Natural killer cell treated with Interleukin-12 subunit alpha and Interleukin-12 subunit beta and Interleukin-15 and Interleukin-18, amount 100 ng/mL, for 72 hours (primary cell): ENCODE measurements at regions not wholly inside any gene's neighbourhood (a gene's known extent, or its start where the extent isn't known, plus 50 kb on each side); places are given as distances from the start of the nearest gene placed in this dataset.

Experiments used
- ATAC-seq, 2 donors: fragments of 150-1000 bp; cut with Tn5 transposase in 1 of 2; sonication (Bioruptor Pico), chemical (Tn5 transposase) in 1 of 2; 2 replicates each; pipeline ENCODE4 v1.10.0; 2021
- DNase-seq: peaks from one replicate; pipeline ENCODE4 v3.0.0; 2022; ENCODE audit warnings: low spot score
- H3K27ac Mint-ChIP-seq, 2 donors: 1 replicate in 1 of 2; 2 replicates in 1 of 2; pipeline ENCODE4 v1.8.0; 2022; ENCODE audit warnings: mixed read lengths in 2 of 2, mild to moderate bottlenecking in 1 of 2, moderate library complexity in 1 of 2
- H3K27me3 Mint-ChIP-seq, 2 donors: 1 replicate in 1 of 2; 2 replicates in 1 of 2; pipeline ENCODE4 v1.8.0; 2022; ENCODE audit warnings: mixed read lengths in 2 of 2
- H3K36me3 Mint-ChIP-seq: one replicate; pipeline ENCODE4 v1.8.0; 2022; ENCODE audit warnings: mixed read lengths
- H3K4me1 Mint-ChIP-seq, 2 donors: 1 replicate in 1 of 2; 2 replicates in 1 of 2; pipeline ENCODE4 v1.8.0; 2022; ENCODE audit warnings: low read depth in 2 of 2, mixed read lengths in 2 of 2, mild to moderate bottlenecking in 1 of 2
- H3K4me3 Mint-ChIP-seq: one replicate; pipeline ENCODE4 v1.8.0; 2022; ENCODE audit warnings: mixed read lengths
- H3K9me3 Mint-ChIP-seq: 2 replicates; pipeline ENCODE4 v1.8.0; 2022; ENCODE audit warnings: mixed read lengths

DNA sequence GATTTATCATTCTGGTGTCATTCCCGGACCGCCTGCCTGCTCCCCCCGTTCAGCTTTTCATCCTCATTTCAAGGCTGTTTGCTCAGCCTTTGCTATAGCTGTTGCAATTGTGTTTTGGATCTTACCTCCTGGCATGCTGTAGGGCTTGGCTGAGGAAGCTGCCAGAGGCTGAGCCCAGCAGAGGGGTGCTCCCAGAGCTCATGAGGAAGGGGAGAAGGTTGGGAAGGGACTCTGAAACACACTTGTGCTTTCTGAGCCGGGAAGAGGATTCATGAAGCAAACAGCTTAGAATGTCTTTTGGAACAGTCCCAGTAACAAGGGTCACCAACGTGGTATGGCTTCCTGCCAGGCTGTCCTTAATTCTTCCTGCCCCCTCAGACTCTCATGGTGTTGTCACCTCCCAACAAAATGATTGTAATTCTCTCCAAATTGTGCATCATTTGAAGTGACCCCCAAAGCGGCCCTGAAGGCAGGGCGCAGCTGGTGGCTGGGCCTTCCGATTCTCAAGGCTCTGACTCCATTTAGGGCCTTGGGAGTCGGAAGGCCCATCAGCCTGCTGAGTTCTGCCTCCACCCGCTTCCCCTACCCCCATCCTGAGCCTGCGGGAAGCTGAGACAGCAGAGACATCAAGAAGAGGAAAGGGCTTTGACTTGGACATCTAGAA, 111.9 kb upstream of the ARHGAP5 start:
- no peak overlapping the region for H3K27ac Mint-ChIP-seq
- no peak for ATAC-seq

DNA sequence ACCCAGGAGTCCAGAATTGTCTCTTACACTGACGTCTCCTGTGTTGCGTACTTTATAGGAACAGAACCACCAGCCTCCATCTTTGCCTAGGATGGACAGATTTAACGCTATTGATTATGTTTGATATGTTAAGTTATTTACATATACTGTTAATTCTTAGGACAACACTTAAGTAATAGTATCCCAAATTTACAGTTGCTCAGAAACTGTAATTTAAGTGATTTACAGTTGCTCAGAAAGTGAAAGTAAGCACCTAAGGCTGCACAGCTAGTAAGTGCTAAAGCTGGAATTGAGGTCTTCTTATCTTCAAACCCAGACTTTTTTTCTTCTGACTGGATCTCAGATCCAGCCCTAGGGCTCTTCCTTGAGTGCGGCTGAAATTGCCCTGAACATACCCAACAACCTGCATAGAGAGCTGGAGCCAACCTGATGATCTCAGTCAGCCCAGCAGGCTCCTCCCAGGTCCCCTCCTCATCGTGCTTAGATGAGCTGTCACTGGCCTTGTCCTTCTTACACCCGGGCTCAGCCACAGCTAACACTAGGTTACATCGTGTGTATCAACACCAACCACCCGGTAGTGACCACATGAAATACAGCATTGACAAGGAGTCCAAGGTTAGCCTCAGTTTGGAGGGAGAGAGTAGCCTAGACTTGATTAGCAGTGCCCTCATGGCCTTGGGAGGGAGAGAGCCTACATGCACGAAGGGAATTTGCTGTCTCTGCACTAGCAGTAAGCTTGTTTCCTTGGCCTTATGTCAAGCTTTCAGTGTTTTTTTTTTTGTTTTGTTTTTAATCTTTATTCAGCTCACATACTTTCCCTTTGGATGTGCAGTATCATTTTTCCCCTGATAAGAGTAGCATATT, 111.1 kb upstream of the ARHGAP5 start:
- Mint-ChIP-seq H3K4me1 (no peaks in the 10 kb centered on the region), H3K27me3 (no peaks in the 10 kb centered on the region), H3K4me3 (no peak overlapping the region), H3K36me3 (no peaks in the 10 kb centered on the region), H3K27ac (no peak overlapping the region), H3K9me3 (no peaks in the 10 kb centered on the region)
- no peak for DNase-seq
- no peak for ATAC-seq

More for the DNA sequence above, 111.9 kb upstream of the ARHGAP5 start:
- Mint-ChIP-seq H3K4me3 (no peak overlapping the region), H3K36me3 (peaks cover 5% of the 10 kb centered on the region), H3K9me3 (peaks cover 4% of the 10 kb centered on the region), H3K27me3 (peaks cover 0 to 5% of the 10 kb centered on the region in 2 donors), H3K4me1 (no peaks in the 10 kb centered on the region)
- no peak for DNase-seq

DNA sequence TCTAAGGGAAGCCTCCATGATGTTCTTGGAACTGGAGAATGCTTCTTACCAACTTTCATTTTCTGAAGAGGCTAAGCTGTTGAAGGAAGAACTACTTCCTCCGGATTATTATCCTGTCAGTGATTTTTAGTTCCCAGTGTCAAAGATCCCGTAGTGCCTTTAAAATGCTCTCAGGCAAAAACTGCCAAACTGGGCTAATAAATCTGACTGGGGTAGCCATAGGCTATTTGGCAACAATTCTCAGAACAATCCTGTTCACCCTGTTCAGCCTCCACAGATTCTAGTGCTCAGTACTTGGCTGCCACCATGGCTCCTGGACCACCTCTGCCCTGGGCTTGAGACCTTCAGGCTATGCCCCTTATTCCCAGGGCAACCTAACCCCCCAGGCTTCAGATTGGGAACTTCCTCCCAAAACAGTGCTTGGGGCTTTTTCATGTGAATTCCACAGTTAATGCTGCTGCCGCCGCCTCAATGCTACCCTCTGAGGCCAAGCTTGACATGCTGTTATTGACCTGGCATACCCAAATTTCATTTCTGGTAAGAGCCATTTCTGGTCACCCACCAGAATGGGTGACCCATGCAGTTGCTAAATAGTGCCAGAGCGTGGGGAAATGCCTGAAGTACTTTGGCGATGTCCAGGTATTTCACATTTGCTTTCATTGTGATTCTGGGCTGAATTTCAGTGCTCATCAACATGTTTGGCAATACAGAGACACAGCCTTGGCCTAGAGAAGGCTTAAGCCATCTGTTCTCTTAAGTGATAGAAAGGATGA, 110.0 kb upstream of the ARHGAP5 start:
- DNase-seq (no peak), ATAC-seq (no peak)
- Mint-ChIP-seq H3K27me3 (no peaks in the 10 kb centered on the region), H3K36me3 (no peaks in the 10 kb centered on the region), H3K9me3 (no peaks in the 10 kb centered on the region), H3K4me3 (no peak overlapping the region), H3K4me1 (no peaks in the 10 kb centered on the region), H3K27ac (no peak overlapping the region)

DNA sequence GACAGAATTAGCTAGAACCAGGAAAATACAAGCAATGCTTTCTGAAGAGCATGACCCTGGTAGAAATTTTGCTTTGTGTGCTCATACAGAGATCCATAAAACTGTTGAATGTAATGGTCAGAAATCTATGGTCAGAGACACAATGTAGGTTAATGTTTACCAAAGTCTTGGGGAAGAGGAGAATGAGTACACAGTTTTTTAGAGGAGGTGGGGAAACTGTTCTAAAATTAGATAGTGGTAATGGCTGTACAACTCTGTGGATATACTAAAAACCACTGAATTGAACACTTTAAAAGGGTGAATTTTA, 109.5 kb upstream of the ARHGAP5 start:
- Mint-ChIP-seq H3K36me3 (no peaks in the 10 kb centered on the region), H3K4me1 (no peaks in the 10 kb centered on the region), H3K4me3 (no peak overlapping the region), H3K27me3 (no peaks in the 10 kb centered on the region), H3K9me3 (no peaks in the 10 kb centered on the region), H3K27ac (no peak overlapping the region)
- no peak for DNase-seq
- no peak for ATAC-seq

DNA sequence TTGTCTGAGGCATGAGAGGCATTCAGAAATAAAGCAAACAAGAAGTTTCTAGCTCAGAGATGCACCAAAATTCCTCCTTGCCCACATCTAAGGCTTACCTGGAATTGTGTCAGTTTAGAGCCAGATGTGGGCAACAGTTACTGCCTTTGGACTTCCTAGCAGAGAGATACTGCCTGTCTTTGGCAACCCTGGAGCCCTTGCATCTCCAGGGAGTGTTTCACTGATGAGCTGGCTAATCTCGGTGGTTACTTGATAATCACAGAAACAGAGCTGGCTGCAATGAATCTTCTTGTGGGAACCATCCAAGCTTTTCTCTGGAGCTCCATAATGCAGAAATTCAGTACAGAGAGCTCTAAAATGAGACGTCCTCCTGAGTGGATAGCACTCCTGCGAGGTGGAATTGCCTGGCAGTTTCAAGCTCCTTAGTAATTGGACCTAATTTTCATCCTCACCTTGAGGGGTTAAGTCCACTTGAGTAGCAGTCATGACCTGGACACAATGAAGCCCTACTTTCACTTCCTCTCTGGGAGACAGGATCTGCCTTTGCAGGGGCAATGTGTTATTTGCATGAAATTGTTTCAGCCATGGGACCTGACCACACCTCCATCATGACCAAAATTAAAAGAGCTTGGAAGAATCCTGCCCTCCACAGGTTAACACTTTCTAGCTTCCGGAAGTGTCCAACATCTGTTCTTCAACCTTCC, 108.8 kb upstream of the ARHGAP5 start:
- Mint-ChIP-seq H3K27me3 (no peaks in the 10 kb centered on the region), H3K27ac (no peak overlapping the region), H3K4me3 (no peak overlapping the region), H3K9me3 (no peaks in the 10 kb centered on the region), H3K36me3 (no peaks in the 10 kb centered on the region), H3K4me1 (no peaks in the 10 kb centered on the region)
- no peak for DNase-seq
- ATAC-seq: no peak

DNA sequence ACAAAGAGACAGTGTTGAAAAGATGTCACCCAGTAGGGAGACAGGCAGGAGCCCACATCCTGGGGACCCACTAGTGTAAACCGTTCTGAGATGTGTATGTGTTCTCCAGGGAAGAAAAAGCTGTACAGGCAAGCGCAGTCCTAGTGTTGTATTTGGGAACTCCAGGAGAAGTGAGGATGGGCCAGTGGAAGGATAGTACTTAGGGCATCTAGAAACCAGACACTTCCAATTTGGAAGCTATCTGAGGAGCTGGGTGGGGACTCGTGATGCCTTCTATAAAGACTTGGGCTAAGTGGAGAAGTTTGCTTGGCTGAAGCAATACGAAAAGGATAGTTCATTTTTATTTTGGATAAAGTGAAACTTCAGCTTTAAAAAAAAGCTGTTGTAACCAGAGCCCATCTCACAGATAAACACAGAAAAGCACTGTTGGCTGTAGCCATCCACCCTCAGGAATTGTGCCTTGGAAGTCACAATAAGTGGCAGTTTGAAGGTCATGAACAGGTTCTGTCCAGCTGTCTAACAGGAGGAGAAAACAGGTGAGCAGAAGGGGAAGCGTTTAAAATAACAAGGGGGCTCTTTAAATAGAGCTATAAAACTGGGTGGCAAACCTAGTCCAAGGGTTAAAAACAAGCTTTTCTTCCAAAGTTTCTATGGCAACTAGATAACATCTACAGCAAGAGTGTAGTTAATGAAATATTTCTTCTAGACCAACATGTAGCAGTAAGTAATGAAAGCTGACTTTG, 108.0 kb upstream of the ARHGAP5 start:
- Mint-ChIP-seq H3K27me3 (no peaks in the 10 kb centered on the region), H3K4me1 (no peaks in the 10 kb centered on the region), H3K9me3 (no peaks in the 10 kb centered on the region), H3K4me3 (no peak overlapping the region), H3K36me3 (no peaks in the 10 kb centered on the region), H3K27ac (no peak overlapping the region)
- no peak for ATAC-seq
- no peak for DNase-seq

DNA sequence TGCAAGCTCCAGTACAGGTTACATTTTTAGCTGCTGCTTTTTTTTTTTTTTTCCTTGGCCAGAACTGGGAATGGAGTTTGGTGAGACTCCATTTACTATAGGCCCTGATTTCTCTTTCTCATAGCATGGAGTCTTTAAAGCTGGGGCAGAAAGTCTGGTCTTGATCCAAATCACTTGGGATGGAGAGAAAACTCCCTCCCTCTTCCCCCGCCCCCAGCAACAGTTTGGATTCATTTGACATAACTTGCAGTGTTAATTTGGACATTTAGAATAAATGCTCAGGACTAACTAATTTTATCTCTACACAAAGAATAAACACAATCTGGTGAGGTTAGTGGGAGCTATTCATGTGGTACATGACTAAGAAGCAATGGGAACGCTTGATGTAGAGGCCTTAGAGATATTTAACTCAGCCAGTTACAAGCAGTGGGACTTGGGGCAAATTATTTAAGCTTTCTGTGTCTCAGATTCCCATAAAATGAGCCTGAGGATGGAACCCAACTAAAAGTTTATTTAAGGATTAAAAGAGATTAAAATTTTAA, 107.3 kb upstream of the ARHGAP5 start:
- Mint-ChIP-seq H3K27ac (no peak overlapping the region), H3K9me3 (no peaks in the 10 kb centered on the region), H3K27me3 (no peaks in the 10 kb centered on the region), H3K4me1 (no peaks in the 10 kb centered on the region), H3K4me3 (no peak overlapping the region), H3K36me3 (no peaks in the 10 kb centered on the region)
- no peak for DNase-seq
- ATAC-seq: no peak

DNA sequence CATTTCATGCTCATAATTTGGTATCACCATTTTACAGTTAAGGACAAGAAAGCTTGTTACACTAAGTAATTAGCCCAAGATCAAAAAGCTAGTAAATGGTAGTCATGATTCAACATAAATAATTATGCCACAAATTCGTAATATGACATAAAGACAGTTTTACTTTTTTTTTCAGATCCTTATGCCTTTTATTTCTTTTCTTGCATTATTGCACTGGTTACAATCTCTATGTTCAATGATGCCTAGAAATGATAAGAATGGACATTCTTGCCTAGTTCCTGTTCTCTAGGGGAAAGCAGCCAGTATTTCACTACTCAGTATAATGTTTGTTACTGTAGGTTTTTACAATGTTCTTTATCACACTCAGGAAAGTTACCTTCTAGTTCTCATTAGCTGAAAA, 106.4 kb upstream of the ARHGAP5 start:
- DNase-seq (no peak), ATAC-seq (no peak)
- Mint-ChIP-seq H3K27ac (no peak overlapping the region), H3K36me3 (no peaks in the 10 kb centered on the region), H3K9me3 (no peaks in the 10 kb centered on the region), H3K4me3 (no peak overlapping the region), H3K27me3 (no peaks in the 10 kb centered on the region), H3K4me1 (no peaks in the 10 kb centered on the region)

DNA sequence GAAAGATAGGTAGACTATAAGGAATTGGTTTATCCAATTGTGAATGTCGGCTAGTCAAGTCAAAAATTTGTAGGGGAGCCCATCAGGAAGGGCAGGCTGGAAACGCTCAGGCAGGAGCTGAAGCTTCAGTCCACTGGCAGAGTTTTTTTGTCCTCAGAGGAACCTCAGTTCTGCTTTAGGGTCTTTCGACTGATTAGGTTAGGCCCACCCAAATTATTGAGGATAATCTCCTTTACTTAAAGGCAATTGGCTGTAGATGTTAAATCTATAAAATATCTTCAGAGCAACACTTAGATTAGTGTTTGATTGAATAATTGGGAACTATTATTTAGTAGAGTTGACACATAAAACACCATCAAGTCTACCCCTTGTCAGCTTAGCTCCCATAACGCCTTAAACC, 105.5 kb upstream of the ARHGAP5 start:
- Mint-ChIP-seq H3K36me3 (no peaks in the 10 kb centered on the region), H3K4me1 (no peaks in the 10 kb centered on the region), H3K27ac (no peak overlapping the region), H3K4me3 (no peak overlapping the region), H3K27me3 (no peaks in the 10 kb centered on the region), H3K9me3 (no peaks in the 10 kb centered on the region)
- ATAC-seq (no peak), DNase-seq (no peak)

DNA sequence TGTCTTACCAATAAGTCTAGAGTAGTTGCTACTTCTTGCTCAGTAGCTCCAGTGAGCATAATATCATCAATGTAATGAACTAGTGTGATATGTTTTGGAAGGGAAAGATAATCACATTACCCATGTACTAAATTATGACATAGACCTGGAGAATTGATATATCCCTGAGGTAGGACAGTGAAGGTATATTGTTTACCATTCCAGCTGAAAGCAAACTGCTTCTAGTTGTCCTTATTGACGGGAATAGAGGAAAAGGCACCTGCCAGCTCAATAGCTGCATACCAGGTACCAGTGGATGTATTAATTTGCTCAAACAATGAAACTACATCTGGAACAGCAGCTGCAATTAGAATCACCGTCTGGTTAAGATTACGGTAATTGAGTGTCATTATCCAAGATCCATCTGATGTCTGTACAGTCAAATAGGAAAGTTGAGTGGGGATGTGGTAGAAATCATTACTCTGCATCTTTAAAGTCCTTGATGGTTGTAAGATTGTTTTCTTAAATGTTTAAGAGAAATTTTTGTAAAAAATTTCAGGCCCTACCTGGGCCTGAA, 100.0 kb upstream of the ARHGAP5 start:
- ATAC-seq (no peak), DNase-seq (no peak)
- H3K4me1 Mint-ChIP-seq: no peaks in the 10 kb centered on the region
- H3K9me3 Mint-ChIP-seq: peaks cover 5% of the 10 kb centered on the region
- H3K4me3 Mint-ChIP-seq: no peak overlapping the region
- H3K27me3 Mint-ChIP-seq: peaks cover 3 to 5% of the 10 kb centered on the region in 2 donors
- no peaks in the 10 kb centered on the region for H3K36me3 Mint-ChIP-seq
- no peak overlapping the region for H3K27ac Mint-ChIP-seq

DNA sequence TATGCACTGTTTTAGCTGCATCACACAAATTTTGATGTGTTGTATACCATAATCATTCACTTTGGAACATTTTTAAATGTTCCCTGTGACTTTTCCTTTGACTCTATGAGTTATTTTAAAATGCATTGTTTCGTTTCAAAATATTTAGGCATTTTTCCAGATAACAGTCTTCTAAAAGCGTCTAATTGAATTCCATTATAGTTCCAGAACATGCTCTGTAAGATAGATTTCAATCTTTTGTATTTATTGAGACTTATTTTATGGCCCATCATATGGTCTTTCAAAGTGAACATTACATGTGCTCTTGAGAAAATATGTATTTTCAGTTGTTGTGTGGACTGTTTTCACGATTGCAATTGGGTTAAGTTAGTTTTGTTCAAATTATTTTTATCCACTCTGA, 98.7 kb upstream of the ARHGAP5 start:
- Mint-ChIP-seq H3K36me3 (no peaks in the 10 kb centered on the region), H3K9me3 (peaks cover 5% of the 10 kb centered on the region), H3K27ac (no peak overlapping the region), H3K27me3 (peaks cover 3 to 5% of the 10 kb centered on the region in 2 donors), H3K4me1 (no peaks in the 10 kb centered on the region), H3K4me3 (no peak overlapping the region)
- DNase-seq (no peak), ATAC-seq (no peak)

DNA sequence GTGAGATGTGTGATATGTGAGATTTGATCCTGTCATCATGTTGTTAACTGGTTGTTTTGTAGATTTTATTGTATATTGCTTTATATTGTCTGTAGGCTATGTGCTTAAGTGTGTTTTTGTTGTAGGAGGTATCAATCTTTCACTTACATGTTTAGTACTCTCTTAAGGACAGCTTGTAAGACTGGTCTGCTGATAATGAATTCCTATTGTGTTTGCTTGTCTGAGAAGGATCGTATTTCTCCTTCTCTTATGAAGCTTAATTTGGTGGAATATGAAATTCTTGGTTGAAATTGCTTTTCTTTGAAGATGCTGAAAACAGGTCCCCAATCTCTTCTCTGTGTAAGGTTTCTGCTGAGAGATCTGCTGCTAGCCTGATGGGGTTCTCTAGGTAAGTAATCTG, 94.5 kb upstream of the ARHGAP5 start:
- H3K27me3 Mint-ChIP-seq: peaks cover 3 to 26% of the 10 kb centered on the region in 2 donors
- ATAC-seq (no peak), DNase-seq (no peak)
- H3K36me3 Mint-ChIP-seq: no peaks in the 10 kb centered on the region
- no peak overlapping the region for H3K4me3 Mint-ChIP-seq
- peaks cover 8% of the 10 kb centered on the region for H3K9me3 Mint-ChIP-seq
- H3K4me1 Mint-ChIP-seq: no peaks in the 10 kb centered on the region
- no peak overlapping the region for H3K27ac Mint-ChIP-seq

DNA sequence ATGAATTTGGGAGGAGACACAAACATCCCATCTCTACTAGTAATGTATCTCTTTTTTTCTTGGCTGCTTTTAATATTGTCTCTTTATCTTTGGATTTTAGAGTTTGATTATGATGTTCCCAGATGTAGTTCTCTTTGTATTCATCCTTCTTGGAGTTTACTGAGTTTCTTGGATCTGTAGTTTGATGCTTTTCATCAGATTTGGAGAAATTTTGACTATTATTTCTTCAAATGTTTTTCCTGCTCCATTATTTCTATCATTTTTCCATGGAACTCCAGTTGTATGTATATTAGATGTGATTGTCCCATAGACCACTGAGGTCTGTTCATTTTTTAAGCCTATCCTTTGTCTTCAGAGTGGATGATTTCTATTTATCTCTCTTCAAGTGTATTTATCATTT, 90.7 kb upstream of the ARHGAP5 start:
- Mint-ChIP-seq H3K27ac (no peak overlapping the region), H3K9me3 (peaks cover 3% of the 10 kb centered on the region), H3K4me1 (no peaks in the 10 kb centered on the region), H3K4me3 (no peak overlapping the region), H3K36me3 (no peaks in the 10 kb centered on the region), H3K27me3 (peaks cover 2 to 28% of the 10 kb centered on the region in 2 donors)
- ATAC-seq: no peak
- DNase-seq: no peak
